MCF 10A (cell line): ENCODE measurements at regions not wholly inside any gene's neighbourhood (a gene's known extent, or its start where the extent isn't known, plus 50 kb on each side); places are given as distances from the start of the nearest gene placed in this dataset.

Source experiments
- BruUV-seq: library from RNA; stranded (reverse); fragments of 400-500 nt; replicated peaks from 2 replicates; lab custom pipeline; 2021; lab: Mats Ljungman, UMichigan
- CTCF ChIA-PET: fragments of 300-600 bp; sonication (Branson Sonifier 250); formaldehyde crosslinking; extraction: SDS; loops from one replicate; lab custom pipeline; 2021; ENCODE audit warnings: antibody characterized with exemption, inconsistent platforms; lab: Yijun Ruan, JAX
- POLR2A ChIA-PET: fragments of 300-600, 350-650 bp; sonication (Branson Sonifier 250); formaldehyde crosslinking; extraction: SDS; loops from one replicate; lab custom pipeline; 2020; ENCODE audit warnings: antibody characterized with exemption, inconsistent platforms; lab: Yijun Ruan, JAX
- DNase-seq: peaks from one replicate; pipeline ENCODE4 v3.0.0-alpha.2; 2018; ENCODE audit not compliant: unreplicated experiment
- H3K27ac Mint-ChIP-seq: one replicate; pipeline ENCODE4 v1.8.0; 2022; ENCODE audit warnings: mild to moderate bottlenecking, low read depth, mixed read lengths; ENCODE audit not compliant: unreplicated experiment
- H3K27me3 Mint-ChIP-seq: one replicate; pipeline ENCODE4 v1.8.0; 2022; ENCODE audit warnings: mixed read lengths; ENCODE audit not compliant: insufficient read depth, unreplicated experiment
- H3K36me3 Mint-ChIP-seq: one replicate; pipeline ENCODE4 v1.8.0; 2022; ENCODE audit warnings: mild to moderate bottlenecking, moderate library complexity, mixed read lengths; ENCODE audit not compliant: insufficient read depth, unreplicated experiment
- H3K4me1 Mint-ChIP-seq: one replicate; pipeline ENCODE4 v1.8.0; 2022; ENCODE audit warnings: mixed read lengths; ENCODE audit not compliant: insufficient read depth, unreplicated experiment
- H3K4me3 Mint-ChIP-seq: one replicate; pipeline ENCODE4 v1.8.0; 2022; ENCODE audit warnings: mild to moderate bottlenecking, moderate library complexity, mixed read lengths; ENCODE audit not compliant: unreplicated experiment
- H3K9me3 Mint-ChIP-seq: one replicate; pipeline ENCODE4 v1.8.0; 2022; ENCODE audit warnings: mixed read lengths; ENCODE audit not compliant: unreplicated experiment
- intact Hi-C: fragments of 100-400 bp; cut with micrococcal nuclease; formaldehyde crosslinking; loops from 2 replicates; pipeline ENCODE4 v1.14.1; 2022
- TF ChIP-seq, protein P1 (sequence below): fragments of 200-600 bp; IDR thresholded peaks from one replicate; pipeline ENCODE4 v1.8.0; 2022; ENCODE audit warnings: antibody characterized with exemption, mild to moderate bottlenecking; ENCODE audit not compliant: unreplicated experiment

GRCh38 chr5:68949256-68949655 lies 144.6 kb upstream of the SLC30A5 start:
- no peak overlapping the region for H3K27ac Mint-ChIP-seq
- intact Hi-C loops = no loop called here
- BruUV-seq = no TSS peak
- H3K4me3 Mint-ChIP-seq = no peak overlapping the region
- H3K27me3 Mint-ChIP-seq = no peaks in the 10 kb centered on the region
- no peaks in the 10 kb centered on the region for H3K36me3 Mint-ChIP-seq
- CTCF ChIA-PET = interaction anchor here (1.2 kb wide), 1 partner anchor 13 kb away, joined by 5 read pairs; no protein-coding TSS in a partner anchor
- no peak for DNase-seq
- H3K4me1 Mint-ChIP-seq = peaks cover 6% of the 10 kb centered on the region
- H3K9me3 Mint-ChIP-seq = no peaks in the 10 kb centered on the region
- POLR2A ChIA-PET = no interaction called here
- TF ChIP-seq, protein P1, sequence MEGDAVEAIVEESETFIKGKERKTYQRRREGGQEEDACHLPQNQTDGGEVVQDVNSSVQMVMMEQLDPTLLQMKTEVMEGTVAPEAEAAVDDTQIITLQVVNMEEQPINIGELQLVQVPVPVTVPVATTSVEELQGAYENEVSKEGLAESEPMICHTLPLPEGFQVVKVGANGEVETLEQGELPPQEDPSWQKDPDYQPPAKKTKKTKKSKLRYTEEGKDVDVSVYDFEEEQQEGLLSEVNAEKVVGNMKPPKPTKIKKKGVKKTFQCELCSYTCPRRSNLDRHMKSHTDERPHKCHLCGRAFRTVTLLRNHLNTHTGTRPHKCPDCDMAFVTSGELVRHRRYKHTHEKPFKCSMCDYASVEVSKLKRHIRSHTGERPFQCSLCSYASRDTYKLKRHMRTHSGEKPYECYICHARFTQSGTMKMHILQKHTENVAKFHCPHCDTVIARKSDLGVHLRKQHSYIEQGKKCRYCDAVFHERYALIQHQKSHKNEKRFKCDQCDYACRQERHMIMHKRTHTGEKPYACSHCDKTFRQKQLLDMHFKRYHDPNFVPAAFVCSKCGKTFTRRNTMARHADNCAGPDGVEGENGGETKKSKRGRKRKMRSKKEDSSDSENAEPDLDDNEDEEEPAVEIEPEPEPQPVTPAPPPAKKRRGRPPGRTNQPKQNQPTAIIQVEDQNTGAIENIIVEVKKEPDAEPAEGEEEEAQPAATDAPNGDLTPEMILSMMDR = no peak

DNA sequence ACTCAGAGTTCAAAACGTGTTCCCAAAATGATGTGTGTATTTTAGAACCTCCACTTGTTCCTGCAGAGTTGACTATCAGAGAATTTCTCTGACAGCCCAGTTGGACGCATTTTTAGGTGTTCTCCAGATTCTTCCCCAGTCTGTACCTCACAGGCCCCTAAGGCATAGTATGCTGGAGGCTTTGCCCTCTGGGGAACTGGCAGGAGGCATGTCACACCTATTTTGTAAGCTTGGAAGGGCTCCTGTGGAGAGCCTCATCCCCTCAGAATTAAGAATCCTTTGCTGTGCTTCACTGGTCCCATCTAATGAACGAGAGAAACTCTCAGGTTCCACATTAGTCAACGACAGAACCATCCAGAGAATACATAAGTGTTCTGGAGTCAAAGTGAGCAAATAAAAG lies 144.1 kb upstream of the SLC30A5 start:
- POLR2A ChIA-PET = interaction anchor here (0.6 to 1.9 kb wide), 4 partner anchors 10 to 55 kb away, joined by 3 to 7 read pairs (median 4); no protein-coding TSS in a partner anchor
- peaks cover 6% of the 10 kb centered on the region for H3K4me1 Mint-ChIP-seq
- H3K27me3 Mint-ChIP-seq = no peaks in the 10 kb centered on the region
- no peaks in the 10 kb centered on the region for H3K9me3 Mint-ChIP-seq
- no peak overlapping the region for H3K4me3 Mint-ChIP-seq
- no TSS peak for BruUV-seq
- TF ChIP-seq, protein P1 = no peak
- H3K27ac Mint-ChIP-seq = no peak overlapping the region
- intact Hi-C loops = no loop called here
- CTCF ChIA-PET = interaction anchor here (1.0 to 1.4 kb wide), 2 partner anchors 18 to 21 kb away, joined by 3 read pairs; no protein-coding TSS in a partner anchor
- DNase-seq = no peak
- no peaks in the 10 kb centered on the region for H3K36me3 Mint-ChIP-seq

- DNase-seq = peak; percentile 47
- Mint-ChIP-seq H3K27me3 (no peaks in the 10 kb centered on the region), H3K27ac (no peak overlapping the region), H3K4me1 (peaks cover 6% of the 10 kb centered on the region), H3K9me3 (no peaks in the 10 kb centered on the region), H3K4me3 (peak overlapping the region; percentile 39), H3K36me3 (no peaks in the 10 kb centered on the region)
- ChIA-PET CTCF (interaction anchor here (0.7 to 2.3 kb wide), 5 partner anchors 13 to 530 kb away, joined by 3 to 5 read pairs (median 3); no protein-coding TSS in a partner anchor), POLR2A (interaction anchor here (0.6 to 1.9 kb wide), 6 partner anchors 10 to 308 kb away, joined by 3 to 7 read pairs (median 3); no protein-coding TSS in a partner anchor)
- TF ChIP-seq, protein P1 = no peak
- intact Hi-C loops = no loop called here
- no TSS peak for BruUV-seq
Observed at GRCh38 chr5:68950125-68950524, 143.7 kb upstream of the SLC30A5 start.

GRCh38 chr5:68950930-68951329 lies 142.9 kb upstream of the SLC30A5 start:
- TF ChIP-seq, protein P1 = no peak
- H3K9me3 Mint-ChIP-seq = no peaks in the 10 kb centered on the region
- no peak overlapping the region for H3K4me3 Mint-ChIP-seq
- H3K27ac Mint-ChIP-seq = no peak overlapping the region
- peaks cover 6% of the 10 kb centered on the region for H3K4me1 Mint-ChIP-seq
- POLR2A ChIA-PET = interaction anchor here (0.5 to 1.9 kb wide), 8 partner anchors 11 to 1703 kb away, joined by 3 to 7 read pairs (median 3); no protein-coding TSS in a partner anchor
- intact Hi-C loops = no loop called here
- CTCF ChIA-PET = interaction anchor here (0.8 to 2.3 kb wide), 4 partner anchors 12 to 663 kb away, joined by 3 to 5 read pairs (median 4); no protein-coding TSS in a partner anchor
- H3K27me3 Mint-ChIP-seq = no peaks in the 10 kb centered on the region
- no TSS peak for BruUV-seq
- no peak for DNase-seq
- H3K36me3 Mint-ChIP-seq = no peaks in the 10 kb centered on the region
